Fibroblast of skin of right quadriceps (primary cell): ENCODE measurements at regions not wholly inside any gene's neighbourhood (a gene's known extent, or its start where the extent isn't known, plus 50 kb on each side); places are given as distances from the start of the nearest gene placed in this dataset.
A peak's percentile ranks its signal among the peaks of the same experiment; 100 is the strongest.
"Not testable (repeated sequence)": the region's sequence is repeated elsewhere in the genome, so short reads cannot be mapped to it uniquely, and the experiment has no call there.

Experiments used
- DNase-seq: peaks from one replicate; pipeline ENCODE4 v3.0.0-alpha.2; 2013

DNA sequence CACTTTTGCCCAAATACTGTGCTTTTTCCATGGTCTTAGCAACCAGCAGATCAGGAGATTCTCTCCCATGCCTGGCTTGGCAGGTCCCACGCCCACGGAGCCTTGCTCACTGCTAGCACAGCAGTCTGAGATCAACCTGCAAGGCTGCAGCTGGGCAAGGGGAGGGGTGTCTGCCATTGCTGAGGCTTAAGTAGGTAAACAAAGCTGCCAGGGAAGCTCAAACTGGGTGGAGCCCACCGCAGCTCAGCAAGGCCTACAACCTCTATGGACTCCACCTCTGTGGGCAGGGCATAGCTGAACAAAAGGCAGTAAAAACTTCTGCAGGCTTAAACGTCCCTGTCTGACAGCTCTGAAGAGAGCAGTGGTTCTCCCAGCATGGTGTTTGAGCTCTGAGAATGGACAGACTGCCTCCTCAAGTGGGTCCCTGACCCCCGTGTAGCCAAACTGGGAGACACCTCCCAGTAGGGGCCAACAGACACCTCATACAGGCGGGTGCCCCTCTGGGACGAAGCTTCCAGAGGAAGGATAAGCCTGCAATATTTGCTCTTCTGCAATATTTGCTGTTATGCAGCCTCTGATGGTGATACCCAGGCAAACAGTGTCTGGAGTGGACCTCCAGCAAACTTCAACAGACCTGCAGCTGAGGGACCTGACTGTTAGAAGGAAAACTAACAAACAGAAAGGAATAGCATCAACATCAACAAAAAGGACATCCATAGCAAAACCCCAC is 132.8 kb upstream of the STARD13 start:
- DNase-seq: not testable (repeated sequence)

DNA sequence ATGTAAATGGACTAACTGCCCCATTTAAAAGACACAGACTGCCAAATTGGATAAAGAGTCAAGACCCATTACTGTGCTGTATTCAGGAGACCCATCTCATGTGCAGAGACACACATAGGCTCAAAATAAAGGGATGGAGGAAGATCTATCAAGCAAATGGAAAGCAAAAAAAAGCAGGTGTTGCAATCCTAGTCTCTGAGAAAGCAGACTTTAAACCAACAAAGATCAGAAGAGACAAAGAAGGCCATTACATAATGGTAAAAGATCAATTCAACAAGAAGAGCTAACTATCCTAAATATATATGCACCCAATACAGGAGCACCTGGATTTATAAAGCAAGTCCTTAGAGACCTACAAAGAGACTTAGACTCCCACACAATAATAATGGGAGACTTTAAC is 134.6 kb upstream of the STARD13 start:
- not testable (repeated sequence) for DNase-seq

DNA sequence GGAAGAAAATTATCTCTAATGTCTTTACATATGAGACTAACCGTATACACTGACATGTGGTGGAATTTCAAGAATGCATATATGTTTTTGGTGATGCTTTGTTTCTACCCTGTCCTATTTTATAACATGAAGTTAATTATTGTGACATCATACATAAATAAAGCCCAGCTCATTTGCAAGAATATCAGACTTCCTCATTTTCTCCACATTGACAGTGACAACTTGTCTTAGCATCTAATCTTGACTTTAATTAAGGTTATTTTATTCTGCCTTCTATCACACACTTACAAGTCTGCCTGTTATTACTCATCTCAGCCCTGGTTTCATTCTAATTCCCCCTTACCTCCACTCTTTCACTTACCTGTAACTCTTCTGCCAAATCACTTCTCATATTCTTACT is 140.6 kb upstream of the STARD13 start:
- peak; percentile 1 for DNase-seq

DNA sequence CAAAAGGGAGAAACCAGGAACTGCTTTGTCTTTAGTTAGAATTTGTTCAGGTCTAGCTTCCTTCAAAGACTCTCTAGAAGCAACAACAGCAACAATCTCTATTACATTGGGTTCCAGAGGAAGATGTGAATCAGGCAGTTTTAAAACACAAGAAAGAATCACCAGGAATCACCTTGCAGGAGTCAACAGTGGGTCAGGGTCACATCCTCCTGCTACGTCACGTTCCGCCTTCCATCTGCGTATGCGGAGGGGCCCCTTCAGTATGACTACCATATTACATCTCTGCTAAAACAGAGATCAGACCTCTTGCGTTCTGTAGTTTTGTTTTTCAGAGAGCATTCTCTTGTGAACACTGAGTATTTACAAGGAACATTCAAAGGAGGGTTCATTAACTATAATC is 147.8 kb upstream of the STARD13 start:
- DNase-seq: no peak

DNA sequence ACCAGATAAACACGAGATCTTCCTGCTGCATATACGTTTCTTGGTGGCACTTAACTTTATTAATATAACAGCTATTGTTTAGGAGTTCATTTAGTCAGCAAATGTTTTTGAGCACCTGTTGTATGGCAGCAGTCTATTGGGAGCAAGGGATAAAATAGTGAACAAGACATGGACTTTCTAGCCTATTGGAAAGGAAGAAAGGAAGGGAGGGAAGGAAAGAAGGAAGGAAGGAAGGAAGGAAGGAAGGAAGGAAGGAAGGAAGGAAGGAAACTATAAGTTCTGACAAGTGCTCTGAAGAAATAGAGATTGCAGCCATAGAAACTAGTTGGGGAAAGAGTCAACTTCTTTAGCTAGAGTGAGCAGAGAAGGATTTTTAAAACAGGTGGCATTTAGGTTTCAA is 149.1 kb upstream of the STARD13 start:
- no peak for DNase-seq

DNA sequence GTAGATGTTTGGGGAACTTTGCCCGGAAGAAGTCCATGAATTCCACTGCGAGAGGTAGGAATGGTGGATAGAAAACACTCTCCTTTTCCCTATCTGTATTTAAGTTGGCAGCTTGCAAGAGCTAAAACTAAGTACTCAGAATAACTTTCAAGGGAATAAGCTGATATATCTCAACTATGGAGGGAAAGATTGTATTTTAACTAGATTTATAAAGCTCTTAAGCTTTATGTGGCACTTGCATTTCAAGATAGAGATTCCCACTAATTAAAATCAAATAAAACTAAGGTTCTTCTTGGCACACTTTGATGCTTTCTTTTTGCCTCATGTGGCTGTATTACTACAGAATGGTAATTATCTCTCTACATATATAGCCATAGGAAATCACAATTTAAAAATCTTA is 149.7 kb upstream of the STARD13 start:
- no peak for DNase-seq

DNA sequence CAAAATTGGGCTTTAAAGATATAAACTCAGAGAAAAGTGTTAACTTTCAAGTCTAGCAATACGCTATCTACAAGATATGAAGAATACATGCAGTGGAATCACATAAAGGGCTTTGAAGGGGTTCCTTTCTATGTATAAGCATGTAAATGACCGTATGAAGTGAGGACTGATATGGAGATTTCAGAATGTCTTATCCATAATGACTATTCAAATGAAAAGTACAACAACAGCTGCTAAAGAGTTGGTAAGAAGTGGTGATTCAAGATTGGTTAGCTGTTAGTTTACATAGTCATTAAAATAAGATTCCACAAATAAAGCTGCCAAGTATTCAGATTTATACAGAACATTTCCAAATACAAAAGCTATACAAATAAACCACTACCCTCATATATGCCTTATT is 153.4 kb upstream of the STARD13 start:
- DNase-seq: no peak

DNA sequence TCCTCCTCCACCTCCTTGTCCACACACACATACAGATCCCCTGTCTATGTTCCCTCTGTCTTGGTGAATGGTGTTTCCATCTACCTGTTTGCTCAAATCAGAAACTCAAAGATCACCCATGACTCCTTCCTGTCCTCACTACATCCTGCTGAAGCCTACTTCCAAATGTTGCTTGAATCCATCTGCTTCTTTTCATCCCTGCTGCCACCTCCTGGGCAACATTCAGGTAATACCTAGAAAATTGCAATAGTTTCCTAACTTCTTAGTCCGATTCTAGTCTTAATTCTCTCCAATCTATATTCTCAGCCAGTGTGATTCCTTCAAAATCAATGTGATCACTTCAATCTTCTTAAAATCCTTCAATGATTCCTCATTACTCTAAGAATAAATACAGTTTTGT is 155.5 kb upstream of the STARD13 start:
- DNase-seq: peak; percentile 21

DNA sequence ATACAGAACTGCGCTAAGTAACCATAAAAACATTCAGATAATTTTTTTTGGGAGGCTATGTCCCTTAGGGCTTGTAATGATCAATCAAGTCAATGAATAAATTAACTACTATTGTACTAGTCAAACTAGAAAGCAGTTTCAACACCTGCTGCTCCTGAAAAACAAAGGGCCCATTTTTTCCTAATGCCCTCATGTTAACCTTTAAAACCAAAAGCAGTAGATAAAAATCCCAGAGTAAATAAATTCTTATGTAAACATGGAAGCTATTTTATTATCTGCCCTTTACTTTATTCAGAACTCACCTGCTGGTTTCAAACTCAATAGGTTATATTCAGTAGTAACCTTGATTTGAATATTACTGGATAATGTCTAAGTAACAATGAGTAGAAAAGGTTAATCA is 159.5 kb upstream of the STARD13 start:
- no peak for DNase-seq

DNA sequence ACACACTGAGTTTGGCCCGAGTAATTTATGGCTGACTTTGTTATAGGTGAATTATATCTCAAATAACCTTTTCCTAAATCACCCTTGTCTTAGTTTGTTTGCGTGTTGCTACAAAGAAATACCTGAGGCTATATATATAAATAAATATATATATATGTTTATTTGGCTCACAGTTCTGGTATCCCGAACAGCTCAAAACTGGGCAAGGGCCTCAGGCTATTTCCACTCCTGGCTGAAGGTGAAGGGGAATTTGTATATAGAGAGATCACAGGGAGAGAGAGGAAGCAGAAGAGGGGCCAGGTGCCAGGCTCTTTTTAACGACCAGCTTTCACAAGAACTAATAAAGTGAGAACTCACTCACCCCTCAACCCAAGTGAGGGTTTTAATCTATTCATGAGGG is 159.9 kb upstream of the STARD13 start:
- no peak for DNase-seq

DNA sequence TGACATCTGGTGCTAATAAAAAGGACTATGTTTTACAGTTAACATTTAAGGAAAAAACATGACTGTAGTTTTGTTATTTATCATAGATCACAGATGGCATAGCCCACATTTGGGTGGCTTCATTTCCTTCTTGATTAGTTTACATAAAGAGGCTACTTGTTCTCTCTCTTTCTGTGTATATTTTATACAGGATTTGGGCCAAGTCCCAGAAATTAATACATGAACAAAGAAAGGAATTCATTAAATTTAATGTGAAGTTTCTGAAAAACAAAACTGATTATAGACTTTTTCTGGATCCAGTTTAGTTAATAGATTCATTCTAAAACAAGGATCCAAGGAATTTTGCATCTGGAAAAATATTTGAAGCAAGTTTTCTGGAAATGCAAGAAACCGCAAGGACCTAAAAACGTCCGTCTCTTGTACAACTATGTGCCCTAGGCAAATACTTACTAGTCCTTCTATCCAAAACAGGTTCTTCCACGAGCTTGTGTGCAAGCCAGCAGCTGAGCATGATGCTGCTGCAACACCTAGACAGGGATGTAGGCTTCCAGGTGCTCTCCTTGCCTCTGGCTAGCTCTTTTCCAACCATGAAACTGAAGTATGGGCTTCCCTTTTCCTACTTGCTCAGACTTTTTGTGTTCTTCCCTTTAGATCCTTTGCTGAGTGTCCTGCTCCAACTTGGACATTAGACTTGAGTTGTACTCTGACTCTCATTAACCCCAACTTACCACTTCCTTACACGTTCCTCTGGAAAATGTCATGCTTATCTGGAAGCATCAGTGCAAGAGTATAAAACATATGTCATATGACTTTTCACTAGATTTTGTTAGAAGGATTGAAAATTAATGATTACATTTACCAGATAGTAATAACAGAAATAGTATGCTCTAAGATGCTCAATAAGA is 161.5 kb upstream of the STARD13 start:
- peak; percentile 14 for DNase-seq

DNA sequence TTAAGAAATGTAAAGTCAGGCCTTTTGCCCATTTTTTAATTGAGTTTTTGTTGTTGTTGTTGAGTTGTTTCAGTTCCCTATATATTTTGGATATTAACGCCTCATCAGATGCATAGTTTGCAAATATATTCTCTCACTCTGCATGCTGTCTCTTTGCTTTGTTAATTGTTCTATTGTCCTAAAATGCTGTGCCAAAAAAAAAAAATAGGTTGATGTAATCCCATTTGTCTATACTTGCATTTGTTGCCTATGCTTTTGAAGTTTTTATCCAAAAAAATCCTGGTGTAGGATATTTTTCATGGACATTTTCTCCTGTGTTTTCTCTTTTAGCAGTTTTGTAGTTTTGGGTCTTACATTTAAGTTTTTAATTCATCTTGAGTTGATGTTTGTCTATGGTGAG is 163.3 kb upstream of the STARD13 start:
- no peak for DNase-seq

DNA sequence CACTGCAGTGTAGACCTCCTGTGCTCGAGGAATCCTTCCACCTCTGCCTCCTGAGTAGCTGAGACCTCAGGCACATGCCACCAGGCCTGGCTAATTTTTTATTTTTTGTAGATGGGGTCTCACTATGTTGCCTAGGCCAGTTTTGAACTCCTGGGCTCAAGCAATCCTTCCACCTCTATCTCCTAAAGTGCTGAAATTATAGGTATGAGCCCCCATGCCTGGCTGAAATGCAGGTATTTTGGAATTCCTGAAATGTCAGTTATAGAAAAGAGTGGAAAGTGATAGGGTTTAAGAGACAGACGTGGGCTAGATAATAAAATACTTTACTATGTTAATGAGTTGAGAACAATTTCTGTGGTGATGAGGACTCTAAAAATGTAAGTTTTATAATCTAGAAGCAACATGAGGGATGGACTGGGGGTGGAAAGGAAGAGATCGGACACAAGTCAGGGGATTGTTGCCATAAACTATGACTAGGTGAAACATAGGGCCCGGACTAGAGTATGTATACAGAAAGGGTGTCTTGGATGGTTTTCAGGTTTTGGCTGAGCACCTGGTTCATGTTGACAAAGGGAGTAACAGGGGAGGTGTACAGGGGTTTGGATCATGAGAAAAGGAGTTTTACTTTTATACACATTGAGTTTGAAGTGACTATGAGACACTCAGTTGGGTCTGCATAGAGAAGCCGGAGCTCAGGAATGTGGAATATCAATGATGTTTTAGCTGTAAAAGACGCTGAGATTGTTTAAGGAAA is 165.6 kb upstream of the STARD13 start:
- DNase-seq: no peak

DNA sequence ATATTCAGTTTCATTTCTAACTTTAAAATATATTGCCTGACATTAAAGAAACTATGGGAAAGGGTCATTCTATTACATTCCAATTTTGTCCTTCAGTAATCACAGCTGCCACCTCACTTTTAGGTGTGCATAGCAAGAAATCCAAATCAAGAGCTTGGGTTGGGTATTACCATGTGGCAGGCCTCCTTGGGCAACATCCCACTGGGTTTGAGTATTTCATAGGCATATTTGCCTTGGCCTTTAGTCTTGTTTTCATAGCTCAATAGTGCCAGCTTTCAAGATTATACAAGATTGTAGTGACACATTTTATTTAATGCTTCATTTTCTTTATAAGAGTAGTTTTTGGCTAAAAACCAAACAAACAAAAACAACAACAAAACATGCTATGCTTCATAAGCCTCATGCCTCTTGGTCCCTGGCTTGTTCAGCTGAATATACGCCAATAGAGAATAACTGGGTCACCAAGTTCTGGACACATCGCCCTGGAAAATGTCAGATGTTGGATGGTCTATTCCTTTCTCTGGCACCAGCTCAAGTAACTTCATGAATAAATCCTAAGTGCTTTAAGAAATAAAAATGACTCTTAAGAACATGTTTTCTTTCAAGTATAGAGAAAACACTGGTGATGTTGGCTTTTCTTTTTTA is 167.4 kb upstream of the STARD13 start:
- DNase-seq: no peak

DNA sequence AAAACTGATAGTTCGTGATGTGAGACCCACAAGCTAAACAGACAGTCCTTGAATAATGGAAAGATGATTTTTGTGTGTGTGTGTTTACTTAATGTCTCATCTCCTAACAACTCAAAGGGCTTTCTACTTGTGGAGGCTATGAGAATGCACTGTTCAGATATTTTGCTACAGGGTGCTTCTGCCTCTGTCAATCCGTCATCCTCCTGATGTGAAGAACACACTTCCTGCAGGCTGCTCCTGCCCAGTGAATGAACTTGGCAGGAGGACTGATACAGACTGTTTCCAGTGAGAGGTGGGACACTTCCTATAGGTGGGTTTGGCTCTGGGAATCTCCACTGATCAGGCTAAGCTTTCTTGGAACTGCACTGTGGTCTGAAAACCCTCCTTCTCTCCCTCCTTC is 168.4 kb upstream of the STARD13 start:
- DNase-seq: peak; percentile 9

DNA sequence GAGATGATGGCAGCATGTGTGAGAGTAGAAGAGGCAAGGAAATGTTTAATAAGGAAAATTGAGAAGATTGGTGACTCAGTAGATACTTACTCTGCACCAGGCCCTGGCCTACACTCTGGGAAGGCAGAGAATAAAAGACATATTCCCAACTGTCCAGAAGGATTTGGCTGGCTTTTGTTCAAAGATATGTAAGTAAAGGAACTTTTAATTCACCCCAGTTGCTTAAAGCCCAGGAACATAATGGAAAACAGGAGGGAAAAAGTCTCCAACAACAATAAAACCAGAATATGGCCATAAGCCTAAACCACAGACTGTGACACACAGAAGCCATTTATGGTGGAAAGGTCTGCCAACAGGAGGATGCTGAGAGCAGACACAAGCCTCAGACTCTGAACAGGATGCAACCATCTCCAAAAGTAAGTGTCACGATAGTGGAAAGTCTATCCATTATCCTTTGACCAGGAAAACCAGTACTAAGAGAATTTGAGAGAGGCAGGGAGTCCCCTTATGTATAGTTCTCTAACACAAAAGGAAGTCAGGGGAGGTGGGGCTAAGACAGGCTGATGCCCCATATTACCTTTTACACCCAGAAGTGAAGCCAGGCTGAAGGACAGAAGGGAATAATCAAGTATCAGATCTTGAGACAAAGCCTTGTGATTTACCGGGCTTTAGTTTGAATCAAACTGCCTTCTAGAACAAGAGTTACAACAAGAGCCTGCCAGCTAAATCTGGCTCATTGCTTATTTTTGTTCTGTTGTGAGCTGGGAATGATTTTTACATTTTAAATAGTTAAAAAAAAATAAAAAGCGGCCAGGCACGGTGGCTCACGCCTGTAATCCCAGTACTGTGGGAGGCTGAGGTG is 169.5 kb upstream of the STARD13 start:
- DNase-seq: peak; percentile 90

DNA sequence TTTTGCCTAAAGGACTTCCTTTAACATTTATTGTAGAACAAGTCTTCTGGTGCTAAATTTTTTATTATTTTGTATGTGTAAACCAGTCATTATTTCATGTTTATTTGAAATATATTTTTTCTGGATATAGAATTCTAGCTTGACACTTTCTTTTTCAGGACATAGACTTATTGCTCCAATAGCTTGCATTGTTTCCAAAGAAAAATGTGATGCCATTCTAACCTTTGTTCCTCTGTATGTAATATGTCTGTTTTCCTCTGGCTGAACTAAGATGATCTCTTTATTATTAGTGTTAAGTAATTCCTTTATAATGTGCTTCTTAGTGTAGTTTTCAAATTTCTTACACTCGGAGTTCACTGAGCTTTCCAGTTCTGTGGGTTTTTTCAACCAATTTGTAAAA is 174.1 kb upstream of the STARD13 start:
- DNase-seq: no peak

DNA sequence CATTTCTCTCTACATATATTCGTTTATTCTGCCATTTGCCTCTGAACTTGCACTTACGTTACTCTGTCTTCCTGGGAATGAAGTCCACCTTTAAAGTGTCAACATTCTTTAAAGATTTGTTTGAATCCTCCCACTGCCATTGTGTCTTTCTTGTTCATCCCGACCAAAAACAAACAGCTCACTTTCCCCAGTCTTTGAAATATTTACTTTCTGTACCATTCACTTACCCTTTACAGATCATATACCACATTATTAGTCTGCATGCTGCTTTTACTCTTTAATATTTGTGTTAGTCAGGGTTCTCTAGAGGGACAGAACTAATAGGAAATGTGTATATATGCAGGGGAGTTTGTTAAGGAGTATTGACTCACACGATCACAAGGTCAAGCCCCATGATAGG is 176.6 kb upstream of the STARD13 start:
- no peak for DNase-seq

DNA sequence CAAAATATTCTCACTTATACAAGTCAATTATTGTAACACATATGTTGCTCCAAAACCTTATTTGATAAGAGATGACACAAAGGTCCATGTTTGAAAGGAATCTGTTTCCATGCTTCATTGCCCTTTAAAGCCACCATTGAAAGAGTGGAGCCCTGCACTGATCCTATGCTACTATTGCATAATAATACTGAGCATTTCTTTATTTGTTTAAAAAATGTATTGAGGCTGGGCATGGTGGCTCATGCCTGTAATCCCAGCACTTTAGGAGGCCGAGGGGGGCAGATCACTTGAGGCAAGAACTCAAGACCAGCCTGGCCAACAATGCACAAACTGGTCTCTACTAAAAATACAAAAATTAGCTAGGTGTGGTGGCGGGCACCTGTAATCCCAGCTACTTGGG is 178.8 kb upstream of the STARD13 start:
- no peak for DNase-seq

DNA sequence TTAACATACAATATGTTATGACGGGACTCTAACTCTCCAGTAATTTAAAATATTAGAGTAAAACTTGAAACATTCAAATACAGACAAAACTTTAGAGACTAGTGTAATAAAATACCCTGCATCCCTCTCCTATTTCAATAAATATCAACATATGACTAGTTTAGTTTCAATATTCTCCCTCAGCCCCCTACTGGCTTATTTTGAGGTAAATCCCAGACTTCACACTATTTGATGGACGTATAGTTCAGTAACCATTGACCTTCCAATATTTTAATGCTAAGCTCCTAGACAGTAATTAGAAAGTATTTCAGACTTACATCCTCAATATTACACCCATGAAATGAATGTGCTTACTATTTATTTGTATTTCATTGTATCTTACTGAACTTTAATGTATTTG is 180.7 kb upstream of the STARD13 start:
- no peak for DNase-seq

DNA sequence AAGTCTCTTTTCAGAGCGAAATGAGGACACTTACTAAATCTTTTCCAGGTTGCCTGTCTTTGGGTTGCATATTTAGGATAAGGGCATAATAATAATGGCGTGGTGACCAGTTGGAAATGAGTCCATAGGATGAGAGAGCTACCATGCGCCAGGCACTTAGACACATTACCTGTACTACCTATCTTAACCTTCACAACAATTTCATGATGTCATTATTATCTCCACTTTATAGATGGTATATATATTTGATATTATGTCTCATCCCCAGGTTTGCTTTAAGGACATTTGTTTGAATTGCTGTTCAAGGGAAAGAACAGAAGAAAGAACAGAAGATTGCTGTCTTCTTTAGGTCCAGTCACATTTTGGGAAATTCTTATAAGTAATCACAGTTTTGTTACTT is 182.0 kb upstream of the STARD13 start:
- no peak for DNase-seq

DNA sequence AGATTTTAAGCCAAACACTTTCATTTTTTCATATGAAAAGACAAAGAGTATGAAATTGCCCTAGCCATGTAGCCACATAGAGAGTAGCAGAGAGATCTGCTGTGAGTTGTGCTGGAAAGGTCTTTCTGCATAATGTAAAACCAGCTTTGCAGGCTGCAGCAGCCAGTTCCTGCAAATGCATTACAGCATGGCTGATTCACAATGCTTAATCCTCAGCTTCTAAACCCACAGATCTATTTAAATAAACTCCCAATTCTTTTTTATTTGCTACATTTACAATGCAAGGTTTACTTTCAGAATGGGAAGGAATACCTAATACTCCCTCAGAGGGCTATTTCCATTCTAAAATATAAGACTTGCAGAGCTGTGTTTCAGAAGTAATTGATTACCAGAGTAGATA is 185.6 kb upstream of the STARD13 start:
- peak; percentile 17 for DNase-seq
